HL-60 (cell line): ENCODE measurements at regions not wholly inside any gene's neighbourhood (a gene's known extent, or its start where the extent isn't known, plus 50 kb on each side); places are given as distances from the start of the nearest gene placed in this dataset.

Source experiments
- DNase-seq, 2 experiments: peaks; one replicate each; pipeline ENCODE4 v3.0.0-alpha.2; 2010 to 2020; ENCODE audit warnings: low read depth in 1 of 2, low spot score in 1 of 2
- H3K27ac ChIP-seq: fragments of 250-450 bp; sonication (Bioruptor Pico); replicated peaks from 2 replicates; pipeline ENCODE4 v1.5.1; 2020; ENCODE audit warnings: mild to moderate bottlenecking, moderate library complexity
- H3K27me3 ChIP-seq: fragments of 250-450 bp; sonication (Bioruptor Pico); 2 replicates; pipeline ENCODE4 v1.5.1; 2021; ENCODE audit warnings: mild to moderate bottlenecking, moderate library complexity; ENCODE audit not compliant: insufficient read depth, poor library complexity, severe bottlenecking
- H3K4me3 ChIP-seq: replicated peaks from 2 replicates; pipeline ENCODE4 v1.5.1; 2011; ENCODE audit warnings: mild to moderate bottlenecking, control low read depth, low read length; ENCODE audit not compliant: insufficient read depth
- GABPA ChIP-seq: IDR thresholded peaks from 2 replicates; pipeline ENCODE4 v1.6.1; 2012; ENCODE audit warnings: low read depth
- POLR2AphosphoS5 ChIP-seq: IDR thresholded peaks from 2 replicates; pipeline ENCODE4 v1.6.1; 2012; ENCODE audit warnings: low read depth
- SPI1 ChIP-seq: IDR thresholded peaks from 2 replicates; pipeline ENCODE4 v1.6.1; 2012; ENCODE audit warnings: low read depth, mild to moderate bottlenecking, borderline replicate concordance
- TF ChIP-seq, protein P1 (sequence below): IDR thresholded peaks from 2 replicates; pipeline ENCODE4 v1.6.1; 2012; ENCODE audit warnings: low read depth; ENCODE audit not compliant: insufficient replicate concordance
- TF ChIP-seq, protein P2 (sequence below): IDR thresholded peaks from one replicate; pipeline ENCODE4 v1.5.1; 2011; ENCODE audit warnings: low read length, control low read depth, inconsistent platforms; ENCODE audit not compliant: insufficient read depth

DNA sequence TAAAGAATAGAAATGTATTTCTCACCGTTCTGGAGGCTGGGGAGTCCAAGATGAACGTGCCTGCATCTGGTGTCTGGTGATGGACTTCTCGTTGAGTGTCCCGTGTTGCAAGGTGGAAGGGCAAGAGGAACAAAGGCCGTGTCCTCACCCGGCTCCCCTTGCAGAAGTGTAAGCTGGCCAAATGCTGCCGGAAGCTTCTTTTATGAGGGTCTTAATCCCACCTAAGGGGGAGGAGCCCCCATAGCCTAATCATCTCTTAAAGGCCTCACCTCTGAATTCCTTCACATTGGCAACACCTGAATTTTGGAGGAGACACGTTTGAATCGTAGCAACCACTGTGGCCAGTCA is 99.1 kb upstream of the DAP start:
- no peaks in the 10 kb centered on the region for H3K27me3 ChIP-seq
- TF ChIP-seq POLR2AphosphoS5 (no peak), GABPA (no peak)
- TF ChIP-seq, protein P1, sequence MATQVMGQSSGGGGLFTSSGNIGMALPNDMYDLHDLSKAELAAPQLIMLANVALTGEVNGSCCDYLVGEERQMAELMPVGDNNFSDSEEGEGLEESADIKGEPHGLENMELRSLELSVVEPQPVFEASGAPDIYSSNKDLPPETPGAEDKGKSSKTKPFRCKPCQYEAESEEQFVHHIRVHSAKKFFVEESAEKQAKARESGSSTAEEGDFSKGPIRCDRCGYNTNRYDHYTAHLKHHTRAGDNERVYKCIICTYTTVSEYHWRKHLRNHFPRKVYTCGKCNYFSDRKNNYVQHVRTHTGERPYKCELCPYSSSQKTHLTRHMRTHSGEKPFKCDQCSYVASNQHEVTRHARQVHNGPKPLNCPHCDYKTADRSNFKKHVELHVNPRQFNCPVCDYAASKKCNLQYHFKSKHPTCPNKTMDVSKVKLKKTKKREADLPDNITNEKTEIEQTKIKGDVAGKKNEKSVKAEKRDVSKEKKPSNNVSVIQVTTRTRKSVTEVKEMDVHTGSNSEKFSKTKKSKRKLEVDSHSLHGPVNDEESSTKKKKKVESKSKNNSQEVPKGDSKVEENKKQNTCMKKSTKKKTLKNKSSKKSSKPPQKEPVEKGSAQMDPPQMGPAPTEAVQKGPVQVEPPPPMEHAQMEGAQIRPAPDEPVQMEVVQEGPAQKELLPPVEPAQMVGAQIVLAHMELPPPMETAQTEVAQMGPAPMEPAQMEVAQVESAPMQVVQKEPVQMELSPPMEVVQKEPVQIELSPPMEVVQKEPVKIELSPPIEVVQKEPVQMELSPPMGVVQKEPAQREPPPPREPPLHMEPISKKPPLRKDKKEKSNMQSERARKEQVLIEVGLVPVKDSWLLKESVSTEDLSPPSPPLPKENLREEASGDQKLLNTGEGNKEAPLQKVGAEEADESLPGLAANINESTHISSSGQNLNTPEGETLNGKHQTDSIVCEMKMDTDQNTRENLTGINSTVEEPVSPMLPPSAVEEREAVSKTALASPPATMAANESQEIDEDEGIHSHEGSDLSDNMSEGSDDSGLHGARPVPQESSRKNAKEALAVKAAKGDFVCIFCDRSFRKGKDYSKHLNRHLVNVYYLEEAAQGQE, result no peak
- H3K4me3 ChIP-seq, result no peak overlapping the region
- no peak overlapping the region for H3K27ac ChIP-seq
- DNase-seq, result no peak

DNA sequence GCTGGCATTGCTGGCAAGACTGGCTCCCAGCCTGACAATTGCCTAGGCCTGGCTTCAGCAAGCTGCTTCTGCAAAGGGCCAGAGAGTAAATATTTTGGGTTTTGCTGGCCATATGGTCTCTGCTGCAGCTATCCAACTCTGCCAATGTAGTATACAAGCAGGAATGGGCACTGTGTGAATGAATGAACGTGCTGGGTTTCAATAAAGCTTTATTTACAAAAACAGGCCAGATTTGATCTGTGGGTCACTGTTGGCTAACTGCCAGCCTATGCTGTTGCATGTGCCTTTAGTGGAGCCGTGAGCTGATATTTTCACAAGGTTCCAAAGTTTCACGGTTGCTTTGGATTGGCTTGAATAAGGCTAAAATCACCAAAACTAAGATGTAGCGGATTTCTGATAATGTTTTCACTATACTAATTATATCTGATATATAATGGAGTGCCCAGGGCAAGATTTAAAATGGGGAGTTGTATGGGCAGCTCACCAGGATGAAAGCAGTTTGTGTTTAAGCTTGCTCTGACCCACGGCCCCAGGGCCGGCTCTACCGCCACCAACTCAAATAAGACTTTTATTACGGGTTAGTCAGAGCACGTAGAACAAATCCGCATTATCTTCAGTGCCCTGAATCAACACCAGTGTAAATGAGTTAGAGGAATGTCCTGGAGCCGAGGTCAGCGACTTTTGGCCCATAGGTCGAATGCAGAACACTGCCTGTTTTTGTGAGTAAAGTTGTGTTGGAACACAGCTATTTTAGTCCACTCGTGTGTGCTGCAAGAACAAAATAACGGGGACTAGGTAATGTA is 98.6 kb upstream of the DAP start:
- TF ChIP-seq GABPA, result no peak
- TF ChIP-seq, protein P2, sequence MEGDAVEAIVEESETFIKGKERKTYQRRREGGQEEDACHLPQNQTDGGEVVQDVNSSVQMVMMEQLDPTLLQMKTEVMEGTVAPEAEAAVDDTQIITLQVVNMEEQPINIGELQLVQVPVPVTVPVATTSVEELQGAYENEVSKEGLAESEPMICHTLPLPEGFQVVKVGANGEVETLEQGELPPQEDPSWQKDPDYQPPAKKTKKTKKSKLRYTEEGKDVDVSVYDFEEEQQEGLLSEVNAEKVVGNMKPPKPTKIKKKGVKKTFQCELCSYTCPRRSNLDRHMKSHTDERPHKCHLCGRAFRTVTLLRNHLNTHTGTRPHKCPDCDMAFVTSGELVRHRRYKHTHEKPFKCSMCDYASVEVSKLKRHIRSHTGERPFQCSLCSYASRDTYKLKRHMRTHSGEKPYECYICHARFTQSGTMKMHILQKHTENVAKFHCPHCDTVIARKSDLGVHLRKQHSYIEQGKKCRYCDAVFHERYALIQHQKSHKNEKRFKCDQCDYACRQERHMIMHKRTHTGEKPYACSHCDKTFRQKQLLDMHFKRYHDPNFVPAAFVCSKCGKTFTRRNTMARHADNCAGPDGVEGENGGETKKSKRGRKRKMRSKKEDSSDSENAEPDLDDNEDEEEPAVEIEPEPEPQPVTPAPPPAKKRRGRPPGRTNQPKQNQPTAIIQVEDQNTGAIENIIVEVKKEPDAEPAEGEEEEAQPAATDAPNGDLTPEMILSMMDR, result no peak
- TF ChIP-seq SPI1, result no peak
- TF ChIP-seq POLR2AphosphoS5, result no peak
- TF ChIP-seq, protein P1, result no peak
- Histone ChIP-seq H3K27ac (no peak overlapping the region), H3K27me3 (no peaks in the 10 kb centered on the region), H3K4me3 (no peak overlapping the region)
- no peak for DNase-seq

DNA sequence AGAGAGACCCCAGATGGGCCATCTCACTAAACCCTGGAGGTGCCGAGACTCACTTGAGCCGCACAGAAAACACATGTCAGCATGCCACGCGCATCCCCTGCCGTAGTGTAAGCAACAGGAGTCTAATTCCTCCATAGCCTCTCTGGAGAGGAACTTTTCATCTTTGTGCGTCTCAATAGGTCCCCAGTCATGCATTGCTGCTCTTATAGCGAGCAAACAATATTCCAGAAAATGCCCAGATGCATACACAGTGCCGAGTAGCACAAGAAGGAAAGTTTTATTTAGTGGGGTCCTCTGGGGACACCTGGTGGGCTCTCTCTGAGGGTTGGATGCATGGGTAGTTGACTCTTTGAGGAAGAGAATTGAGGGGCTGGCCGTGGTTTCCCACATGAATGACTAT is 97.9 kb upstream of the DAP start:
- DNase-seq, result no peak
- Histone ChIP-seq H3K27ac (no peak overlapping the region), H3K4me3 (no peak overlapping the region), H3K27me3 (no peaks in the 10 kb centered on the region)
- TF ChIP-seq, protein P2, result no peak
- TF ChIP-seq POLR2AphosphoS5 (no peak), SPI1 (no peak), GABPA (no peak)
- TF ChIP-seq, protein P1, result no peak
